ENCODE measurements at regions not wholly inside any gene's neighbourhood (a gene's known extent, or its start where the extent isn't known, plus 50 kb on each side); places are given as distances from the start of the nearest gene placed in this dataset.

- WGBS (ENCODE audit: insufficient coverage, low coverage, missing lambda C conversion rate) = 0% methylated on average over 1 of the region's 1 CpG
- DNase-seq (ENCODE audit: extremely low read depth in 1 of 4, low spot score in 3 of 4) = no peak
- Histone ChIP-seq H3K9ac (ENCODE audit: insufficient read depth in 1 of 2, low read depth in 2 of 2, low read length in 2 of 2) (no peak overlapping the region), H3K36me3 (ENCODE audit: control insufficient read depth, insufficient read depth, low read length) (no peaks in the 10 kb centered on the region), H3K27ac (ENCODE audit: extremely low read depth, low read depth, low read length) (no peak overlapping the region), H3K9me1 (ENCODE audit: control insufficient read depth, insufficient read depth, low read length) (no peaks in the 10 kb centered on the region), H3K79me2 (ENCODE audit: control insufficient read depth, insufficient read depth, low read length) (no peaks in the 10 kb centered on the region), H3K27me3 (ENCODE audit: control insufficient read depth in 2 of 2, insufficient read depth in 2 of 2, low read length in 2 of 2) (no peaks in the 10 kb centered on the region), H2AFZ (ENCODE audit: low read depth, low read length) (no peak overlapping the region), H3K9me3 (replicated peaks; ENCODE audit: control insufficient read depth, insufficient read depth, low read depth, low read length) (no peaks in the 10 kb centered on the region), H4K20me1 (replicated peaks; ENCODE audit: control insufficient read depth, insufficient read depth, low read length) (no peaks in the 10 kb centered on the region), H3K4me1 (replicated peaks in 1 of 2; ENCODE audit: control insufficient read depth in 2 of 2, insufficient read depth in 2 of 2, low read length in 2 of 2) (no peaks in the 10 kb centered on the region), H3K4me3 (no peak overlapping the region), H3K4me2 (ENCODE audit: insufficient read depth, low read length) (no peak overlapping the region)
- intact Hi-C loops (cut with micrococcal nuclease) = no loop called here
- in situ Hi-C loops (cut with MboI) = no loop called here
- TF ChIP-seq MED1 (CRISPR knock-in tag; IDR thresholded peaks at IDR 0.05; ENCODE audit: borderline replicate concordance) = no peak
- TF ChIP-seq PPARD (CRISPR knock-in tag; IDR thresholded peaks at IDR 0.05) = no peak
- POLR2A ChIA-PET = no interaction called here
- no peak for ATAC-seq
- BruUV-seq (replicated peaks) = no TSS peak
- CTCF ChIA-PET (ENCODE audit: low intra/inter-chr PET ratio) = no interaction called here
- FAIRE-seq = no peak
Observed at GRCh38 chr14:29197557-29197956, 431.0 kb downstream of the FOXG1 start.

GRCh38 chr14:29205658-29206057 lies 439.1 kb downstream of the FOXG1 start:
- Histone ChIP-seq H3K36me3 (ENCODE audit: control insufficient read depth, insufficient read depth, low read length) (no peaks in the 10 kb centered on the region), H3K79me2 (ENCODE audit: control insufficient read depth, insufficient read depth, low read length) (no peaks in the 10 kb centered on the region), H3K4me3 (no peak overlapping the region), H3K27ac (ENCODE audit: extremely low read depth, low read depth, low read length) (no peak overlapping the region), H2AFZ (ENCODE audit: low read depth, low read length) (no peak overlapping the region), H4K20me1 (replicated peaks; ENCODE audit: control insufficient read depth, insufficient read depth, low read length) (no peaks in the 10 kb centered on the region), H3K9me1 (ENCODE audit: control insufficient read depth, insufficient read depth, low read length) (no peaks in the 10 kb centered on the region), H3K9ac (ENCODE audit: insufficient read depth in 1 of 2, low read depth in 2 of 2, low read length in 2 of 2) (no peak overlapping the region), H3K9me3 (replicated peaks; ENCODE audit: control insufficient read depth, insufficient read depth, low read depth, low read length) (no peaks in the 10 kb centered on the region), H3K27me3 (ENCODE audit: control insufficient read depth in 2 of 2, insufficient read depth in 2 of 2, low read length in 2 of 2) (no peaks in the 10 kb centered on the region), H3K4me1 (replicated peaks in 1 of 2; ENCODE audit: control insufficient read depth in 2 of 2, insufficient read depth in 2 of 2, low read length in 2 of 2) (no peaks in the 10 kb centered on the region), H3K4me2 (ENCODE audit: insufficient read depth, low read length) (no peak overlapping the region)
- intact Hi-C loops (cut with micrococcal nuclease) = no loop called here
- no TSS peak for BruUV-seq (replicated peaks)
- DNase-seq (ENCODE audit: extremely low read depth in 1 of 4, low spot score in 3 of 4) = no peak
- ChIA-PET POLR2A (no interaction called here), CTCF (ENCODE audit: low intra/inter-chr PET ratio) (no interaction called here)
- ATAC-seq = no peak
- WGBS (ENCODE audit: insufficient coverage, low coverage, missing lambda C conversion rate) = 0% methylated on average over 2 of the region's 2 CpGs
- in situ Hi-C loops (cut with MboI) = loop anchor here (25.0 kb wide), 1 partner anchor 443 kb away; the partner anchor contains the start of gene FOXG1
- FAIRE-seq = no peak
- TF ChIP-seq GTF2E2 (tag; IDR thresholded peaks at IDR 0.05) = no peak
- no peak for TF ChIP-seq E2F3 (CRISPR knock-in tag; IDR thresholded peaks at IDR 0.05)
- TF ChIP-seq ZNF311 (CRISPR knock-in tag; IDR thresholded peaks at IDR 0.05) = no peak
- TF ChIP-seq POLR2G (IDR thresholded peaks at IDR 0.05; ENCODE audit: low read depth, low read length) = no peak
- TF ChIP-seq HMGXB4 (CRISPR knock-in tag; IDR thresholded peaks at IDR 0.05) = no peak
- no peak for TF ChIP-seq WHSC1 (IDR thresholded peaks at IDR 0.05; ENCODE audit: low read length)
- no peak for TF ChIP-seq MITF (IDR thresholded peaks at IDR 0.05)
- no peak for TF ChIP-seq ZNF212 (CRISPR knock-in tag; IDR thresholded peaks at IDR 0.05)
- TF ChIP-seq, protein P1, sequence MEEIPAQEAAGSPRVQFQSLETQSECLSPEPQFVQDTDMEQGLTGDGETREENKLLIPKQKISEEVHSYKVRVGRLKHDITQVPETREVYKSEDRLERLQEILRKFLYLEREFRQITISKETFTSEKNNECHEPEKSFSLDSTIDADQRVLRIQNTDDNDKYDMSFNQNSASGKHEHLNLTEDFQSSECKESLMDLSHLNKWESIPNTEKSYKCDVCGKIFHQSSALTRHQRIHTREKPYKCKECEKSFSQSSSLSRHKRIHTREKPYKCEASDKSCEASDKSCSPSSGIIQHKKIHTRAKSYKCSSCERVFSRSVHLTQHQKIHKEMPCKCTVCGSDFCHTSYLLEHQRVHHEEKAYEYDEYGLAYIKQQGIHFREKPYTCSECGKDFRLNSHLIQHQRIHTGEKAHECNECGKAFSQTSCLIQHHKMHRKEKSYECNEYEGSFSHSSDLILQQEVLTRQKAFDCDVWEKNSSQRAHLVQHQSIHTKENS (CRISPR knock-in tag; IDR thresholded peaks at IDR 0.05) = no peak
- TF ChIP-seq ZNF324 (CRISPR knock-in tag; IDR thresholded peaks at IDR 0.05) = no peak
- TF ChIP-seq, protein P2, sequence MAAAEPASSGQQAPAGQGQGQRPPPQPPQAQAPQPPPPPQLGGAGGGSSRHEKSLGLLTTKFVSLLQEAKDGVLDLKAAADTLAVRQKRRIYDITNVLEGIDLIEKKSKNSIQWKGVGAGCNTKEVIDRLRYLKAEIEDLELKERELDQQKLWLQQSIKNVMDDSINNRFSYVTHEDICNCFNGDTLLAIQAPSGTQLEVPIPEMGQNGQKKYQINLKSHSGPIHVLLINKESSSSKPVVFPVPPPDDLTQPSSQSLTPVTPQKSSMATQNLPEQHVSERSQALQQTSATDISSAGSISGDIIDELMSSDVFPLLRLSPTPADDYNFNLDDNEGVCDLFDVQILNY (CRISPR knock-in tag; IDR thresholded peaks at IDR 0.05) = no peak
